Hepatocyte (in vitro differentiated cells): ENCODE measurements at regions not wholly inside any gene's neighbourhood (a gene's known extent, or its start where the extent isn't known, plus 50 kb on each side); places are given as distances from the start of the nearest gene placed in this dataset.
"Not testable (repeated sequence)": the region's sequence is repeated elsewhere in the genome, so short reads cannot be mapped to it uniquely, and the experiment has no call there.

ENCODE experiments used
- DNase-seq: peaks from one replicate; pipeline ENCODE4 v3.0.0-alpha.2; 2016; ENCODE audit warnings: low spot score
- H2AFZ ChIP-seq: fragments of 200-600 bp; sonication (generic); 2 replicates; pipeline ENCODE4 v1.6.0; 2016; ENCODE audit warnings: antibody characterized with exemption, mild to moderate bottlenecking
- H3K27ac ChIP-seq: fragments of 200-600 bp; sonication (generic); 2 replicates; pipeline ENCODE4 v1.5.1; 2016; ENCODE audit warnings: mild to moderate bottlenecking
- H3K27me3 ChIP-seq: fragments of 200-600 bp; sonication (generic); 2 replicates; pipeline ENCODE4 v1.6.1; 2016
- H3K36me3 ChIP-seq: fragments of 200-600 bp; sonication (generic); replicated peaks from 2 replicates; pipeline ENCODE4 v1.5.1; 2016; ENCODE audit warnings: low read depth; ENCODE audit not compliant: insufficient read depth
- H3K4me1 ChIP-seq: fragments of 200-600 bp; sonication (generic); 2 replicates; pipeline ENCODE4 v1.5.1; 2016; ENCODE audit warnings: mild to moderate bottlenecking, moderate library complexity; ENCODE audit not compliant: insufficient read depth
- H3K4me2 ChIP-seq: fragments of 200-600 bp; sonication (generic); 2 replicates; pipeline ENCODE4 v1.6.0; 2016
- H3K4me3 ChIP-seq: fragments of 200-600 bp; sonication (generic); 2 replicates; pipeline ENCODE4 v1.5.1; 2016; ENCODE audit warnings: mild to moderate bottlenecking
- H3K79me2 ChIP-seq: fragments of 200-600 bp; sonication (generic); 2 replicates; pipeline ENCODE4 v1.6.0; 2017; ENCODE audit warnings: mild to moderate bottlenecking
- H3K9me2 ChIP-seq: fragments of 200-600 bp; sonication (generic); replicated peaks from 2 replicates; pipeline ENCODE4 v1.6.0; 2017; ENCODE audit warnings: mild to moderate bottlenecking; ENCODE audit not compliant: insufficient read depth
- H3K9me3 ChIP-seq: fragments of 200-600 bp; sonication (generic); 2 replicates; pipeline ENCODE4 v1.5.1; 2016; ENCODE audit warnings: low read depth, mild to moderate bottlenecking
- H4K20me1 ChIP-seq: fragments of 200-600 bp; sonication (generic); 2 replicates; pipeline ENCODE4 v1.6.0; 2016; ENCODE audit warnings: mild to moderate bottlenecking; ENCODE audit not compliant: insufficient read depth, poor library complexity, severe bottlenecking
- EZH2 ChIP-seq: fragments of 200-600 bp; sonication (generic); IDR thresholded peaks from 2 replicates; pipeline ENCODE4 v1.6.1; 2016; ENCODE audit warnings: antibody characterized with exemption, mild to moderate bottlenecking, borderline replicate concordance
- EZH2phosphoT487 ChIP-seq: fragments of 200-600 bp; sonication (generic); IDR thresholded peaks from one replicate; pipeline ENCODE4 v1.6.1; 2018; ENCODE audit warnings: antibody characterized with exemption, mild to moderate bottlenecking, low read depth, moderate library complexity; ENCODE audit not compliant: unreplicated experiment, severe bottlenecking
- WGBS: methylation state at CpG from one replicate; pipeline ENCODE4 v1.1.6; 2016; ENCODE audit warnings: low lambda C conversion rate; ENCODE audit errors: missing lambda C conversion rate; 5-methylcytosine and 5-hydroxymethylcytosine counted together
- TF ChIP-seq, protein P1 (sequence below): fragments of 200-600 bp; sonication (generic); IDR thresholded peaks from 2 replicates; pipeline ENCODE4 v1.5.1; 2016; ENCODE audit warnings: antibody characterized with exemption, mild to moderate bottlenecking; ENCODE audit not compliant: poor library complexity

- Histone ChIP-seq H2AFZ (no peak overlapping the region), H3K4me1 (no peaks in the 10 kb centered on the region), H3K9me2 (no peaks in the 10 kb centered on the region), H3K27me3 (no peaks in the 10 kb centered on the region), H3K79me2 (no peaks in the 10 kb centered on the region), H3K9me3 (no peaks in the 10 kb centered on the region), H3K4me2 (no peak overlapping the region), H3K4me3 (no peak overlapping the region), H3K27ac (no peak overlapping the region), H4K20me1 (no peaks in the 10 kb centered on the region), H3K36me3 (no peaks in the 10 kb centered on the region)
- TF ChIP-seq, protein P1, sequence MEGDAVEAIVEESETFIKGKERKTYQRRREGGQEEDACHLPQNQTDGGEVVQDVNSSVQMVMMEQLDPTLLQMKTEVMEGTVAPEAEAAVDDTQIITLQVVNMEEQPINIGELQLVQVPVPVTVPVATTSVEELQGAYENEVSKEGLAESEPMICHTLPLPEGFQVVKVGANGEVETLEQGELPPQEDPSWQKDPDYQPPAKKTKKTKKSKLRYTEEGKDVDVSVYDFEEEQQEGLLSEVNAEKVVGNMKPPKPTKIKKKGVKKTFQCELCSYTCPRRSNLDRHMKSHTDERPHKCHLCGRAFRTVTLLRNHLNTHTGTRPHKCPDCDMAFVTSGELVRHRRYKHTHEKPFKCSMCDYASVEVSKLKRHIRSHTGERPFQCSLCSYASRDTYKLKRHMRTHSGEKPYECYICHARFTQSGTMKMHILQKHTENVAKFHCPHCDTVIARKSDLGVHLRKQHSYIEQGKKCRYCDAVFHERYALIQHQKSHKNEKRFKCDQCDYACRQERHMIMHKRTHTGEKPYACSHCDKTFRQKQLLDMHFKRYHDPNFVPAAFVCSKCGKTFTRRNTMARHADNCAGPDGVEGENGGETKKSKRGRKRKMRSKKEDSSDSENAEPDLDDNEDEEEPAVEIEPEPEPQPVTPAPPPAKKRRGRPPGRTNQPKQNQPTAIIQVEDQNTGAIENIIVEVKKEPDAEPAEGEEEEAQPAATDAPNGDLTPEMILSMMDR, result no peak
- TF ChIP-seq EZH2phosphoT487 (no peak), EZH2 (no peak)
- 60% methylated on average over 2 of the region's 2 CpGs for WGBS
- no peak for DNase-seq
These were observed 536.5 kb upstream of the CRIM1 start for GRCh38 chr2:35819033-35819432.

DNA sequence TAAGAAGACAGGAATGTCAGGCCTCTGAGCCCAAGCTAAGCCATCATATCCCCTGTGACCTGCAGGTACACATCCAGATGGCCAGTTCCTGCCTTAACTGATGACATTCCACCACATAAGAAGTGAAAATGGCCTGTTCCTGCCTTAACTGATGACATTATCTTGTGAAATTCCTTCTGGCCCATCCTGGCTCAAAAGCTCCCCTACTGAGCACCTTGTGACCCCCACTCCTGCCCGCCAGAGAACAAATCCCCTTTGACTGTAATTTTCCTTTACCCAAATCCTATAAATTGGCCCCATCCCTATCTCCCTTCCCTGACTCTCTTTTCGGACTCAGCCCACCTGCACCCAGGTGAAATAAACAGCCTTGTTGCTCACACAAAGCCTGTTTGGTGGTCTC is 537.2 kb upstream of the CRIM1 start:
- H3K36me3 ChIP-seq, H3K4me2 ChIP-seq, H3K9me3 ChIP-seq, H3K4me1 ChIP-seq, H2AFZ ChIP-seq, H3K27ac ChIP-seq, H3K27me3 ChIP-seq, H3K79me2 ChIP-seq, H4K20me1 ChIP-seq, H3K9me2 ChIP-seq, H3K4me3 ChIP-seq, DNase-seq: not testable (repeated sequence)
- WGBS, result 75% methylated on average over 2 of the region's 2 CpGs

DNA sequence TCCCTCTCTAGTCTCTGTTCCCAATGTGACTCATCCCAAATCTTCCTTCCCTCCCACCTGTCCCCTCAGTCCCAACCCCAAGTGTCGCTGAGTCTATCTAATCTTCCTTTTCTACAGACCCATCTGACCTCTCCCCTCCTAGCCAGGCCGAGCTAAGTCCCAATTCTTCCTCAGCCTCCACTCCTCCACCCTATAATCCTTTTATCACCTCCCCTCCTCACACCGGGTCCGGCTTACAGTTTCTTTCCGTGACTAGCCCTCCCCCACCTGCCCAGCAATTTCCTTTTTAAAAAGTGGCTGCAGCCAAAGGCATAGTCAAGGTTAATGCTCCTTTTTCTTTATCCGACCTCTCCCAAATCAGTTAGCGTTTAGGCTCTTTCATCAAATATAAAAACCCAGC is 541.0 kb upstream of the CRIM1 start:
- DNase-seq, H3K9me3 ChIP-seq, H3K79me2 ChIP-seq, H3K4me3 ChIP-seq, H3K27me3 ChIP-seq, H4K20me1 ChIP-seq, H3K4me1 ChIP-seq, H3K36me3 ChIP-seq, H3K27ac ChIP-seq, H3K4me2 ChIP-seq, H3K9me2 ChIP-seq, H2AFZ ChIP-seq: not testable (repeated sequence)
- WGBS, result 60% methylated on average over 7 of the region's 7 CpGs

- Histone ChIP-seq H3K79me2 (no peaks in the 10 kb centered on the region), H3K4me2 (no peak overlapping the region), H4K20me1 (no peaks in the 10 kb centered on the region), H3K27me3 (no peaks in the 10 kb centered on the region), H3K4me1 (no peaks in the 10 kb centered on the region), H3K9me2 (no peaks in the 10 kb centered on the region), H2AFZ (no peak overlapping the region), H3K27ac (no peak overlapping the region), H3K4me3 (no peak overlapping the region), H3K36me3 (no peaks in the 10 kb centered on the region), H3K9me3 (no peaks in the 10 kb centered on the region)
- TF ChIP-seq, protein P1, result no peak
- TF ChIP-seq EZH2phosphoT487, result no peak
- TF ChIP-seq EZH2, result no peak
- peak; percentile 8 for DNase-seq
- WGBS, result 60% methylated on average over 4 of the region's 4 CpGs
These were observed 552.5 kb upstream of the CRIM1 start for GRCh38 chr2:35803126-35803525.
